DMS114 treated with DMSO at 0.1 percent for 48 hours (cell line): ENCODE measurements at regions not wholly inside any gene's neighbourhood (a gene's known extent, or its start where the extent isn't known, plus 50 kb on each side); places are given as distances from the start of the nearest gene placed in this dataset.

Experiments used
- DNase-seq: peaks from one replicate; lab custom pipeline; 2025; ENCODE audit not compliant: unreplicated experiment; lab: John Stamatoyannopoulos, UW

GRCh38 chr7:121575194-121575765 lies 179.2 kb upstream of the FAM3C start:
- DNase-seq, result no peak

DNA sequence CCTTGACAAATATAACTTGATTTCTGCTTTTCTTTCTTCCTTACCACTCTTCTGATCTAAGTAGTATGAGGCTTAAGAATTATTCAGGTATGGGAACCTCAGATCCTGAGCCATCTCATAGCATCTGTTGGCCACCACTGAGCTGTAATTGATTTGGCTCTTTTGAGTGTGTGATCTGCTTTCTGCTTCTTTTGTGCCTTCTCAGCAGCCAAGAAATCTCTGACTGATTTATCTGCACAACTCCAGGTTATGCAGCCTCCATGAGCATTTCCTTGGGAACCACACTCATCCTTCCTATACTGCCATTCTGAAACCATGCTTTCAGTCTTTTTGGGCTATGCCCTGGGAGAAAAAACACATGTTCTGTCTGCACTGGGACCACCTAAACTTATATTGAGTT lies 178.0 kb upstream of the FAM3C start:
- no peak for DNase-seq

DNA sequence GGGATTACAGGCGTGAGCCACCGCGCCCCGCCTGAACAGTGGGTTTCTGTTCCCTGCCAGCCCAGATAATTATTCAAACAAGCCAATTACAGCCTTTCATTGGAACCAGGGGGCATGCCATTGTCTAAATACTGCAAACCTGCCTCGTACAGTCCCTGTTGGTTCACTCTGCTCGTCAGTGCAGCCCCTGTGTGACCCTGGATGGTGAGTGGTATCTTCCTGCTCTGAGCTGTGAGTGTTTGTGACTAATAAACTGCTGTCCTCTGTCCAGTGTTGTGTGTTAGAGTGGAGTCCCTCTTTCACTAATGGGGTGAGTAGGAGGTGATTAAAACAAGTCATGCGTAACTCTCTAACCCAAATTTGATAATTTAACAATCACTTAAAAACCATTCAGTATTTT lies 176.5 kb upstream of the FAM3C start:
- no peak for DNase-seq

GRCh38 chr7:121570365-121570764 lies 174.3 kb upstream of the FAM3C start:
- no peak for DNase-seq

GRCh38 chr7:121563177-121563576 lies 167.1 kb upstream of the FAM3C start:
- DNase-seq, result no peak

- DNase-seq, result no peak
These were observed 166.2 kb upstream of the FAM3C start for GRCh38 chr7:121562259-121562658.

DNA sequence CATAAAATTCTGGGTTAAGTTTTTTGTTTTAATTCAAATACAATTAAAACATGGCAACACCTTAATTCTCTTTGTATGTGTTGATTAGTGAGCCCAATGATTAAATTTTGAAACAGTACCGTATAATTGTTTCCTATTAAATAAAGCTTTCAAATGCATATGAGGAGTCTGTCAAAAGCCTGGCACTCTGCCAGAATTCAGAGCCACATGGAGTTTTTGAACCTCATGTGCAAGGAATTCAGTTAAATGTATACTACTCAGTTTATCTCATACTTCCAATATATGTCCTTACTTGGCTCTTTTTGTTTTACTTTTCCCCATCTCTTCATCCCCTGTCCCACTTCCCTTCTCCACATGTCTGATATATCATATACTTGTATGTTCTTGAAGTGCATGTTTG lies 165.6 kb upstream of the FAM3C start:
- DNase-seq, result no peak

GRCh38 chr7:121560267-121560990 lies 164.3 kb upstream of the FAM3C start:
- DNase-seq, result no peak

- DNase-seq, result no peak
These were observed 162.2 kb upstream of the FAM3C start for GRCh38 chr7:121558288-121558687.

GRCh38 chr7:121557034-121557892 lies 161.2 kb upstream of the FAM3C start:
- DNase-seq, result no peak

- no peak for DNase-seq
These were observed 159.4 kb upstream of the FAM3C start for GRCh38 chr7:121555558-121555957.

- peak; percentile 74 for DNase-seq
These were observed 151.5 kb upstream of the FAM3C start for GRCh38 chr7:121547544-121548092.

DNA sequence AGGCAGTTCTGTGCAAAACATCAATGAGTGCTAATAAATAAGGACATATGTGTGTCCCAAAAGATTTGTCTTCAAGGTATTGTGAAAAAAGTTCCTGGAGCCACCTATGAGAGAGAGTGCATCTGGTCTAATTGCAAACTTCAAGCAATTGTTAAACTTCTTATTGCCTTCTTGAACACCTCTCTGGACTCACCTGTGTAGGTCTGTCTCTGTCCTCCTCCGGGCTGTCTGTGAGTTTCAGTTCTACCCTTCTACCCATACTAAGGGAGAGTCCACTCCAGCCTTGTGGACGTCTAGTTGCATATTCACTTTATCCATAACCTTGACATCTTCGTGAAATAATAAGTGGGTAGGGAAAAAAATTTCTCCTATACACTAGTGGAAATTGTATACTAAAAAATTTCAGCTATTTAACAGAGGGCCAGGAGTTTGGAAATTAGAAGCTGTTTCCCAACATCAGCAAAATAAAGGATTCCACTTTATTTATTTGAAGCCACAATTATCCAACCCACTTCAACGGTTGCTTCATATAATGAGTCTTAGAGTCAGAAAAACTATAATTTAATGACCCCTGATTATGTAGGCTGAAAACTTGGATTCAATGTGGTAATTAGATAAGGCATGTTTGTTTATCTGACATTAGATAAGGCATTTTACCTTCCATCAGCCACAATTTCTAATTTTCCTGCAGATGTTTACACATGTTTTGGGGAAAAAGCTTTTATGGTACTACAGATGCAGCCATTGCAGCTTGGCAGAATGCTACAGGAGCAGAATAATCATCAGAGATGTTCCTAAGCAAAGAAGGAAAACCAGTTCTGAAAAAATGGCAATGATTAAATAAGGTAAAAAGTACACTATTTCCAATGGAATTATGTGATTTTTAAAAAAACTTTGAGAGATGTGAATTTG lies 150.8 kb upstream of the FAM3C start:
- DNase-seq, result no peak

DNA sequence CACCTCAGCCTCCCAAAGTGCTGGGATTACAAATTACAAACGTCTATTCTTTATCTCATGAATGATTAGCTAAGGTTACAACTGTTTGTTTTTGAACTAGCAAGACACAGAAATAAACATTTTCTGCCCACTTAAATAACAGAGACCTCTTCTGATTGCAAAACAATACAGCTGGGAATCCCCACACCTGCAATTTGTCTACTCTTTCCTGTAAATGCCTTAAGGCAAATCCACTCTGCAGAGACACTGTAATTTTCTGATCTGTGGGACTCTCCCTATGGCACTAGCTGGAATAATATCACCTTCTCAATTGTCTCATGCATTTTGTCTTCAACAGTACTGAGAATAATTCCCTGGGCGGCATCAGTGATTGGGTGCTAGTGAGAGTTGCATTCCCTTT lies 149.3 kb upstream of the FAM3C start:
- DNase-seq, result no peak

DNA sequence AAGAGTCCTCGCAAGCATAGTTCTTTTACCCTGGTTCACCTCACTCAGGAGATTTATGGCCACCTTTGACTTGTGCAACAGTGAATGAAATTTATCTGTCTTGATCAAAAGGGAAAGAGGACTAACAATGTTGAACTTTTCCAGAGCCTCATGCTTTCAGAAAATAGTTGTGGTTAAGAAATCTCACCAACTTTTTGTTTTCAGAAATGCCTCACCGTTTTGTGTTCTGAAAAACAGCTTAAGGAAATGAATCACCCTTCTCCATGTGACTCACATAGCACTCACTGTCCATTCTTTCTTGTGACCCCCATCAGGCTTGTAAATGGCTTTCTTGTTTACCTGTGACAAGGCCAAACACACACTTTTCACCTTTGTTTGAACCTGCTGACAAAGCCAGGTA lies 148.6 kb upstream of the FAM3C start:
- DNase-seq, result no peak

GRCh38 chr7:121544238-121544637 lies 148.1 kb upstream of the FAM3C start:
- DNase-seq, result no peak

GRCh38 chr7:121541457-121541856 lies 145.3 kb upstream of the FAM3C start:
- no peak for DNase-seq

DNA sequence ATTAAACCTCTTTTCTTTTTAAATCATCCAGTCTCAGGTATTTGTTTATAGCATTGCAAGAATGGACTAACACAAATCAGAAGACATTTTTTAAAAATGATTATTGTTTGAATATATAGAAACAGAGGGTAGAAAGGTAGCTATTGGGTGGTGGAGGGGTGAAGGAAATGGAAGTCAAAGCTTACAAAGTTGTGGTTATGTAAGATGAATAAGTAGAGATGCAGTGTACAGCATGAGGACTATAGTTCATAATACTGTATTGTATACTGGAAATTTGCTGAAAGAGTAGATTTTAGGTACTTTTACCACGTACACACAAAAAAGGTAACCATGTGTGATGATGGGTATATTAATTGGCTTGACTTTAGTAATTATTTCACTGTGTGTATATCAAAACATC lies 144.0 kb upstream of the FAM3C start:
- no peak for DNase-seq

DNA sequence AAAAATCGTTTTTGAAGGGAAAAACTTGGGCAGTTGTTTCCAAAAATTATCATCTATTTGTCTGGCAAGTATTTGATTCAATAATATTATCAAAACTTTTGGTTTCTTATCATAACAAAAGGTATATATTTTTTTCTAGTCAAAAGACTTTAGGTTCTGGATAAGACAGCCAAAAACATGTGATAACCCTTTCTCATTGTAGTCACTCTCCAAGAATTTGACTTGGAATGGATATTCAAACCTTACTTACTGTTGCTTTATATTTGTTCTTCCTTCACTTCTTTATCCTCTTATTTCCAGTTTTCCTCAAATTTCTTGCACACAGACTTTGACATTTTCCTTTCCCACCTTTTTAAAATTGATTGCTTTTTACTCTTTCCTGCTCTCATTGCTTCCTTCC lies 140.9 kb upstream of the FAM3C start:
- DNase-seq, result no peak

- DNase-seq, result no peak
These were observed 135.3 kb upstream of the FAM3C start for GRCh38 chr7:121531175-121532070.
